H54 (cell line): ENCODE measurements at regions not wholly inside any gene's neighbourhood (a gene's known extent, or its start where the extent isn't known, plus 50 kb on each side); places are given as distances from the start of the nearest gene placed in this dataset.
"Not testable (repeated sequence)": the region's sequence is repeated elsewhere in the genome, so short reads cannot be mapped to it uniquely, and the experiment has no call there.

Experiments
- DNase-seq: peaks from one replicate; pipeline ENCODE4 v3.0.0; 2011; ENCODE audit warnings: low spot score, mixed read lengths; ENCODE audit not compliant: insufficient read length
- FAIRE-seq: peaks from 3 replicates; lab custom pipeline; 2011; peaks lifted over from hg19 to GRCh38; lab: Jason Lieb, UNC
- POLR2A ChIP-seq: IDR thresholded peaks from 2 replicates; pipeline ENCODE4 v1.6.1; 2011; ENCODE audit warnings: low read depth, mild to moderate bottlenecking, low read length

GRCh38 chr12:61564466-61564865 is 695.7 kb upstream of the USP15 start:
- FAIRE-seq (no peak), DNase-seq (no peak)
- TF ChIP-seq POLR2A = no peak

- FAIRE-seq (no peak), DNase-seq (no peak)
- no peak for TF ChIP-seq POLR2A
Measured at GRCh38 chr12:61566183-61566582, 694.0 kb upstream of the USP15 start.

GRCh38 chr12:61574339-61574738 is 685.9 kb upstream of the USP15 start:
- FAIRE-seq = no peak
- DNase-seq = no peak
- no peak for TF ChIP-seq POLR2A

GRCh38 chr12:61584943-61585342 is 675.3 kb upstream of the USP15 start:
- DNase-seq (no peak), FAIRE-seq (no peak)
- TF ChIP-seq POLR2A = no peak

- not testable (repeated sequence) for DNase-seq, FAIRE-seq
Measured at GRCh38 chr12:61590864-61591263, 669.3 kb upstream of the USP15 start.

- FAIRE-seq (no peak), DNase-seq (no peak)
- TF ChIP-seq POLR2A = no peak
Measured at GRCh38 chr12:61610143-61610542, 650.1 kb upstream of the USP15 start.

- no peak for TF ChIP-seq POLR2A
- DNase-seq (no peak), FAIRE-seq (no peak)
Measured at GRCh38 chr12:61629702-61630101, 630.5 kb upstream of the USP15 start.

- no peak for FAIRE-seq
- TF ChIP-seq POLR2A = no peak
- no peak for DNase-seq
Measured at GRCh38 chr12:61646639-61647038, 613.6 kb upstream of the USP15 start.

- no peak for DNase-seq
- no peak for TF ChIP-seq POLR2A
- no peak for FAIRE-seq
Measured at GRCh38 chr12:61647566-61647965, 612.6 kb upstream of the USP15 start.

- FAIRE-seq (no peak), DNase-seq (no peak)
- no peak for TF ChIP-seq POLR2A
Measured at GRCh38 chr12:61652265-61652664, 607.9 kb upstream of the USP15 start.

- DNase-seq (peak; percentile 2), FAIRE-seq (peak; percentile 43)
- no peak for TF ChIP-seq POLR2A
Measured at GRCh38 chr12:61654698-61655097, 605.5 kb upstream of the USP15 start.

GRCh38 chr12:61655241-61655640 is 605.0 kb upstream of the USP15 start:
- TF ChIP-seq POLR2A = no peak
- FAIRE-seq (no peak), DNase-seq (no peak)

- DNase-seq (no peak), FAIRE-seq (no peak)
- no peak for TF ChIP-seq POLR2A
Measured at GRCh38 chr12:61667676-61668075, 592.5 kb upstream of the USP15 start.

GRCh38 chr12:61676520-61676919 is 583.7 kb upstream of the USP15 start:
- FAIRE-seq = no peak

GRCh38 chr12:61687407-61687806 is 572.8 kb upstream of the USP15 start:
- DNase-seq (no peak), FAIRE-seq (no peak)
- TF ChIP-seq POLR2A = no peak

More at GRCh38 chr12:61676520-61676919, 583.7 kb upstream of the USP15 start:
- TF ChIP-seq POLR2A = no peak
- DNase-seq = no peak

GRCh38 chr12:61694214-61694613 is 566.0 kb upstream of the USP15 start:
- no peak for DNase-seq
- TF ChIP-seq POLR2A = no peak
- no peak for FAIRE-seq
